DMS53 treated with DMSO at 0.1 percent for 48 hours (cell line): ENCODE measurements at regions not wholly inside any gene's neighbourhood (a gene's known extent, or its start where the extent isn't known, plus 50 kb on each side); places are given as distances from the start of the nearest gene placed in this dataset.
"Not testable (repeated sequence)": the region's sequence is repeated elsewhere in the genome, so short reads cannot be mapped to it uniquely, and the experiment has no call there.

Source experiments
- DNase-seq: peaks from one replicate; lab custom pipeline; 2025; ENCODE audit not compliant: unreplicated experiment; lab: John Stamatoyannopoulos, UW

DNA sequence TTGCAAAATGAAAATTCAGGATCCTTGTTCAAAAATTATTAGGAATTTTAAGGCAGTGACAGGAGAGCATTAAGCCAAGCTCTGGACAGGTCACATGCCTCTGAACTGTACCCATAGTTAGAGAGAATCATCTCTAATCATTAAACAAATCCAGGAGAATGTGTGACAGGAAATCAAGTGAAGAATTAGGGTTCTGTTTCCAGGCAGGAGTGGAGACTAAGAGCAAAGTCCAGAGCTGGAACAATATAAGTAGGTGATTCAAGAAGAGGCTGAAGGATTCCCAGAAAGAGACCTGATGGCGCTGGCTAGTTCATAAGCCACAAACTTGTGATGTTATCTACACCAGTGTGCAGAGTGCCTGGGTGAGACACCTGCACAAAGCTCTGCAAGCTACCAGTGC is 104.6 kb upstream of the PRKG2 start:
- no peak for DNase-seq

DNA sequence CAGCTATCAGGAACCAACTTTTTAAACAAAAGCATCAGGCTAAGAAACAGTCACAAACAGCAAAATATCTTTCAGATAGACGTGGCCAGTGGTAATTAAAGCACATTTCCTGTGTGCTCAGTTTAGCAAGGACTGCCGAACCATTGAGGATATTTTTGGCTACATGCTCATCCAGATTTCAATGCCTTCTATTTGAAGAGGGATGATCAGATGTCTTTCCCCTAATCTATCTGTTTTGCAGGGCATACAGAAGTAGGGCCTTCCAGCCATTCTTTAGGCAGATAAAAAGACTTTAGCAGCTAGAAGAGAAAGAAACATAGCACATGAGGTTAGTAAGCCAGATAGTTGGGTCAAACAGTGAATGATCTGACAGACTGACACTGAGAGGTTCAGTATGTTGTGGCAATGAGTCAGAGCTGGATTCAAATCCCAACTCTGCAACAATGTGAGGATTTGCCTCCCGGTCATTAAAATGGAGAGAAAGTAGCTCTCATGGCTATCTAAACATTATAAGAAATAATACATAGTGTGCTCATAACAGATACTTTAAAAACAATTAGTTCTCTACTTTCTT is 100.0 kb upstream of the PRKG2 start:
- DNase-seq = peak; percentile 69

DNA sequence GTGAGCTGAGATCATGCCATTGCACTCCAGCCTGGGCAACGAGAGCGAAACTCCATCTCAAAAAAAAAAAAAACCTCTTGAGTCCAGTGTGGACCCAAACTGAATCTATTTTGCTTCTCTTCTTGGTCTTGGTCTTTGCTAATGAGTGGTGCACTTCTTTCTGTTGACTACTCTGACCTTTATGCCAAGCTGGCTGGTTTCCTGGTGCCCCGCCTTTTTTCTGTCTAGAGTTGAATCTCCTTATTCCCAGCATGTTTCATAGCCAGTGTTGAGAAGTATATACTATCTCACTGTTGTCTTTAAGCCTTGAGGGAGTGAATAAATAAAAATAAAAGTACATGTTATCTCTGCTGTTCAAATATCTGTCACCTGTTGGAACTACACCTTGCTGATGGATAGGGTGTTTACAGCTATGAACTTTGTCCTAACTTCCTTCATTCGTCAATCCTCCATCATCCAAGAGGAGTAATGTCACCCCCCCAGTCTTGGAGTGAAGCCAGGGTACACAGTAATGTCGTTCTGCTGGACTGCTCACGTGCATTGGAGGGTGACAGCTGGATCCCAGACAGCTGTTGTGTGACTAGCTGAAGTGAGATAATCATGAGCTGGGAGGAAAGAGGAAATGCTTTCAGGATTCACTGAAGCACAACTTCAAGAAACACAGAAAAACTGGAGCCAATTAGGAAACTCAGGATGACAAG is 99.3 kb upstream of the PRKG2 start:
- DNase-seq = peak; percentile 89

DNA sequence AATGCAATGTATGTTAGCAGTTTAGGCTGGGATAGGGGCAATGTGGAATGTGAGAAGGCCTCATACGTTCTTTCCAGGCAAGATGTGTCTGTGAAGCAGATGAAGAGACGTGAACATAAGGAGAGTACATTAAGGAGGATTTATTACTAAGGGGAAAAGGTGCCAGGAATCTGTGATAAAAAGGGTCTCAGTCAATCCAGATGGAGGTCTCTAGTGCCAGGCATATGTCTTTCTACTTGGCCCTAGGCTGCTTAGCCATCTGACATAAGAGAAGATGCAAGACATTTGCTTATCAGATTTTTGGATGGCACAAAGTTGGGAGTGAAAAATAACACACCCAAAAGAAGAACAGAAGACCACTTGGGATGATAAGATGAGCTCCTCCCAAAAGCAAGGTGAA is 93.0 kb upstream of the PRKG2 start:
- no peak for DNase-seq

DNA sequence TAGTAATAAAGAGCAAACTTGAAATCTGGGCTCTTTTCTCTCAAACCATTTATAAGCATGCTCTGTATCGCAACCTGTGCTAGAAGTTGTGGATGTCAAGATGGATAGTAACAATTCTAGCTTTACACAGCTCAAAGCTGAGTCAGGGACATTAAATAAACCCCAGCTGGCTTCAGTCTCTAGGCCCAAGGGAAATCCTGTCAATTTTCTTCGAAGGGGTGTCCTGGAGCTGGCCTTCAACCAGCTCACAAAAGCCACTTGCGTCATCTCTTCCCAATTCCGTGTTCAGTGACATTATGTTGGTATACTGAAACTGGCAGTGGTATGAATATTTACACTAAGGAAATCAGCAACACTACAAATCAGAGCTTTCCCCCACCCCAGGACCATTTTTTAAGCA is 89.8 kb upstream of the PRKG2 start:
- no peak for DNase-seq

DNA sequence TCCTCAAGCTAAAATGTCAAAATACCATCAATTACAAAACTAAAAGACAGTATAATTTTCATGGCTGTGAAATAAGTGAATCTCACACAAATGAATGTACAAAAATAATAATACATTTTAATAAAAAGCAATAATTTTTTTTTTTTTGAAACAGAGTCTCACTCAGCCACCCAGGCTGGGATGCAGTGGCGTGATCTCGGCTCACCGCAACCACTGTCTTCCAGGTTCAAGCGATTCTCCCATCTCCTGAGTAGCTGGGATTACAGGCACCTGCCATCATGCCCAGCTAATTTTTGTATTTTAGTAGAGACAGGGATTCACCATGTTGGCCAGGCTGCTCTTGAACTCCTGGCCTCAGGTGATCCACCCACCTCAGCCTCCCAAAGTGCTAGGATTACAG is 85.3 kb upstream of the PRKG2 start:
- not testable (repeated sequence) for DNase-seq

DNA sequence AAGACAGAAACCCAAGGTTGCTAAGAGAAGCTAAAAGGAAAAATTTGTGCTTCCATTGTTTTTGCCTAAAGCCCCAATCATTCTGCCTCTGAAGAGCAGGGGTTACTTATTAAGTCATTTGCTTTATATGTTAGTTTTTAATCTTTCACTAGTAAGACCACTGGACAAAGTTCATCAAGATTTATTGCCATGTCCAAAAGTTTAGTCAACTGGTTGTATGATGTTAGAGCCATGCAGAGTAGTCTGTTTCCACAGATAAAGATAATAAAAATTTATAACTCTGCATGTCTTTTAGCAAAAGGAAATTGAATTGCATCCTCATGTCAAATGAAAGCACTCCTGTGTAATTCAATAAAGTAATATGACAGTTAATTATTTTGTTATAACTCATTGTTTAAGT is 75.8 kb upstream of the PRKG2 start:
- no peak for DNase-seq

DNA sequence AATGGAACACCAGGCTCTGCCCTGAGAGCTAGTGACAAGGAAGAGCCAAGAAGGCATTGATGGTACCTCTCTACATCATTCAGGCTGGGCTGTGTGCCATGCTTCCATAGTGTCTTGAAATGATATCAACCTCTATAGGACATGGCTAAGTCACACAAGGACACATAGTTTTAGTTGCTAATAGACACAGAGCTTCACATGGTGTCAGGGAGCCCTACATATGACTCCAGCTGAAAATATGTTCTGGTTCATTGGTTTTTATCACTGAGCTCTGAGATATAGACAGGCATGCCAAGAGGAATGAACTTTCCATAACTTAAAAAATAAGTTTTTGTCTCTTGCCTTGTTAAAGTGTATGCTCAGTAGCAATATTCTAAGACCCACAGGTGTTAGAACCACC is 72.1 kb upstream of the PRKG2 start:
- DNase-seq = no peak

DNA sequence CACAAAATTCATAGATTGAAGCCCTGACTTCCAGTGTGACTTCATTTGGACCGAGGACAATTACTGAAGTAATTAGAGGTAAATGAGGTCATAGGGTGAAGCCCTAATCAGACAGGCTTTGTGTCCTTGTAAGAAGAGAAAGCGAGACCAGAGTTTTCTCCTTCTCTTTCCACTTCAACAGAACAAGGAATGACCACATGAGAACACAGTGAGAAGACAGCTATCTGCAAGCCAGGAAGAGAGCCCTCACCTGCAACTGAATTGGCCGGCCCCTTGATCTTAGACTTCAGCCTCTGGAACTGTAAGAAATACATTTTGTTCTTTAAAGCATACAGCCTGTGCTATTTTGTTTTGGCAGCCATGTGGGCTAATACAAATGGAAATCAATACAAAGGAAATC is 67.1 kb upstream of the PRKG2 start:
- DNase-seq = no peak

DNA sequence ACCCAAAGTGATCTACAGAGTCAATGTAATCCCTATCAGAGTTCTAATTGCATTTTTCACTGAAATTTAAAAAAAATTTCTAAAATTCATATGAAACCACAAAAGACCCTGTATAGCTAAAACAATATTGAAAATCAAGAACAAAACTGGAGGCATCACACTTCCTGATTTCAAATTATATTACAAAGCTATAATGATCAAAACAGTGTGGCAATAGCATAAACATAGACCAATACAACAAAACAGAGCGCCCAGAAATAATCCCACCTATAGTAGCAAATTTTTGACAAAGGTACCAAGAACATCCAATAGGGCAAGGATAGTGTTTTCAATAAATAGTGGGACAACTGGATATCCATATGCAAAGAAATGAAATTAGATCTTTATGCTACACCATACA is 59.4 kb upstream of the PRKG2 start:
- no peak for DNase-seq

DNA sequence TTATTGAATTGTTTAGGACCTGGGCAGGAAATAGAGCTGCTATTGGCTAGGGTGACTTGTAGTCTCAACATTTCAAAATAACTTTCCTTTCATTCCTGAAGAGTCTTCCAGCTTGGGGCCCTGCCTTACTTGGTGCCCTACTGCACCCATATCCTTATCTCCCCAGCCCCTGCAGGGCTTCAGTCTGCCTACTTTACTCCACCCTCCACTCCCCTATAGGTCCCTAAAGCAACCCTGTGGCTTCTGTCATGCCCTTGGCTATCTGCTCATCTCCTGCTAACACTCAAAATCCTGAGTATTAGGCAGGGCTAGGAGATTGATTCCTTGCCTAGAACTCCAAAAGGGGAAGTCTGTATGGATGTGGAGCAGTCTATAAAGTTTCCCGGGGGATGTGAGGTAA is 57.6 kb upstream of the PRKG2 start:
- no peak for DNase-seq
